ENCODE measurements at regions not wholly inside any gene's neighbourhood (a gene's known extent, or its start where the extent isn't known, plus 50 kb on each side); places are given as distances from the start of the nearest gene placed in this dataset.
A peak's percentile ranks its signal among the peaks of the same experiment; 100 is the strongest.

DNA sequence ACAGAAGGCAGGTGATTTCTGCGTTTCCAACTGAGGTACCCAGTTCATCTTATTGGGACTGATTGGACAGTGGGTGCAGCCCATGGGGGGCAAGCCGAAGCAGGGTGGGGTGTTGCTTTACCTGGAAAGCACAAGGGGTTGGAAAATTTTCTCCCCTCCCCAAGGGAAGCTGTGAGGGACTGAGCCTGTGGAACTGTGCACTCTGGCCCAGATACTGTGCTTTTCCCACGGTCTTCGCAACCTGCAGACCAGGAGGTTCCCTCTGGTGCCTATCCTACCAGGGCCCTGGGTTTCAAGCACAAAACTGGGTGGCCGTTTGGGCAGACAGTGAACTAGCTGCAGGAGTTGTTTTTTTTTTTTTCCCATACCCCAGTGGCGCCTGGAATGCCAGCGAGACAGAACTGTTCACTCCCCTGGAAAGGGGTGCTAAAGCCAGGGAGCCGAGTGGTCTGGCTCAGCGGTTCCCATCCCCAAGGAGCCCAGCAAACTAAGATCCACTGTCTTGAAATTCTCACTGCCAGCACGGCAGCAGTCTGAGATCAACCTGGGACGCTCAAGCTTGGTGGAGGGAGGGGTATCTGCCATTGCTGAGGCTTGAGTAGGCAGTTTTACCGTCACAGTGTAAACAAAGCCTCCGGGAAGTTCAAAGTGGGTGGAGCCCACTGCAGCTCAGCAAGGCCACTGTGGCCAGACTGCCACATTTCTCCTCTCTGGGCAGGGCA is 97.2 kb downstream of the JRKL start:
- Histone ChIP-seq H3K36me3 (ENCODE audit: control insufficient read depth, insufficient read depth, low read length) (peaks cover 6% of the 10 kb centered on the region; the same call in 1 of the 3 replicates), H2AFZ (ENCODE audit: low read depth, low read length) (peak overlapping the region; percentile 74), H3K9ac (ENCODE audit: insufficient read depth in 1 of 2, low read depth in 2 of 2, low read length in 2 of 2) (peak overlapping the region; percentile 69 to 88), H3K27ac (ENCODE audit: extremely low read depth, low read depth, low read length) (peak overlapping the region; percentile 74), H3K9me1 (ENCODE audit: control insufficient read depth, insufficient read depth, low read length) (no peaks in the 10 kb centered on the region), H4K20me1 (replicated peaks; ENCODE audit: control insufficient read depth, insufficient read depth, low read length) (no peaks in the 10 kb centered on the region), H3K4me3 (peak overlapping the region; percentile 34), H3K9me3 (replicated peaks; ENCODE audit: control insufficient read depth, insufficient read depth, low read depth, low read length) (no peaks in the 10 kb centered on the region; the same call in 1 of the 2 replicates), H3K4me2 (ENCODE audit: insufficient read depth, low read length) (peak overlapping the region; percentile 78), H3K4me1 (replicated peaks in 1 of 2; ENCODE audit: control insufficient read depth in 2 of 2, insufficient read depth in 2 of 2, low read length in 2 of 2) (peaks cover 0 to 28% of the 10 kb centered on the region in 2 experiments; a peak in 4 of 5 replicates), H3K79me2 (ENCODE audit: control insufficient read depth, insufficient read depth, low read length) (peaks cover 26% of the 10 kb centered on the region), H3K27me3 (ENCODE audit: control insufficient read depth in 2 of 2, insufficient read depth in 2 of 2, low read length in 2 of 2) (no peaks in the 10 kb centered on the region)
- intact Hi-C loops (cut with micrococcal nuclease) (loop anchor here (2.0 kb wide), 1 partner anchor 20 kb away; no protein-coding TSS in a partner anchor), in situ Hi-C loops (cut with MboI) (no loop called here)
- BruUV-seq (replicated peaks): no TSS peak
- ChIA-PET CTCF (ENCODE audit: low intra/inter-chr PET ratio) (no interaction called here), POLR2A (interaction anchor here (0.7 to 1.0 kb wide), 4 partner anchors 13 to 864 kb away, joined by 3 to 4 read pairs (median 3); no protein-coding TSS in a partner anchor)
- 4% methylated on average over 12 of the region's 13 CpGs for WGBS (ENCODE audit: insufficient coverage, low coverage, missing lambda C conversion rate)
- FAIRE-seq (peak; percentile 74), DNase-seq (ENCODE audit: extremely low read depth in 1 of 4, low spot score in 3 of 4) (peak in 1 of 4 experiments; percentile 85), ATAC-seq (peak; percentile 91)
- TF ChIP-seq CEBPB (tag; IDR thresholded peaks at IDR 0.05) (no peak), NFXL1 (CRISPR knock-in tag; IDR thresholded peaks at IDR 0.05) (no peak), EHMT2 (IDR thresholded peaks at IDR 0.05) (no peak), SMAD1 (IDR thresholded peaks at IDR 0.05; ENCODE audit: low read depth, low read length, partially characterized antibody) (no peak), SIX5 (IDR thresholded peaks at IDR 0.05; ENCODE audit: borderline replicate concordance in 1 of 2, insufficient read depth in 1 of 2, low read depth in 1 of 2, low read length in 2 of 2) (no peak), ZNF274 (IDR thresholded peaks at IDR 0.05; ENCODE audit: borderline replicate concordance, low read depth, low read length) (no peak), ARID3B (CRISPR knock-in tag; IDR thresholded peaks at IDR 0.05; ENCODE audit: borderline replicate concordance) (no peak), DACH1 (IDR thresholded peaks at IDR 0.05; ENCODE audit: partially characterized antibody) (no peak), HMBOX1 (IDR thresholded peaks at IDR 0.05) (no peak), NFE2 (IDR thresholded peaks at IDR 0.05; ENCODE audit: low read depth) (peak; percentile 55), RBFOX2 (IDR thresholded peaks at IDR 0.05; ENCODE audit: low read depth, low read length) (peak; percentile 57), NFYB (IDR thresholded peaks at IDR 0.05; ENCODE audit: extremely low read depth, insufficient read length) (no peak), RFX1 (IDR thresholded peaks at IDR 0.05) (no peak), KLF6 (CRISPR knock-in tag; IDR thresholded peaks at IDR 0.05; ENCODE audit: borderline replicate concordance) (no peak), FOXO4 (CRISPR knock-in tag; IDR thresholded peaks at IDR 0.05) (no peak), ZNF766 (CRISPR knock-in tag; conservative IDR thresholded peaks at IDR 0.05) (peak; percentile 73; the same call in 1 of the 2 replicates), STAT5B (CRISPR knock-in tag; IDR thresholded peaks at IDR 0.05) (no peak), BACH1 (tag; IDR thresholded peaks at IDR 0.05) (no peak)

Data from K562 (cell line).